KMS-11 (cell line): ENCODE measurements at regions not wholly inside any gene's neighbourhood (a gene's known extent, or its start where the extent isn't known, plus 50 kb on each side); places are given as distances from the start of the nearest gene placed in this dataset.

Experiments
- H2AFZ ChIP-seq: fragments of 200-600 bp; sonication (generic); 2 replicates; pipeline ENCODE4 v1.6.1; 2016; ENCODE audit warnings: antibody characterized with exemption, mixed run types, low read depth
- H3K27ac ChIP-seq: fragments of 200-600 bp; sonication (generic); 2 replicates; pipeline ENCODE4 v1.6.1; 2016; ENCODE audit warnings: mild to moderate bottlenecking, mixed run types
- H3K27me3 ChIP-seq: fragments of 200-600 bp; sonication (generic); 2 replicates; pipeline ENCODE4 v1.6.1; 2017; ENCODE audit warnings: mild to moderate bottlenecking, low read depth, mixed run types, moderate library complexity; ENCODE audit not compliant: insufficient read depth
- H3K36me3 ChIP-seq: fragments of 200-600 bp; sonication (generic); 2 replicates; pipeline ENCODE4 v1.6.1; 2017; ENCODE audit warnings: mild to moderate bottlenecking, mixed run types; ENCODE audit not compliant: insufficient read depth
- H3K4me1 ChIP-seq: fragments of 200-600 bp; sonication (generic); 2 replicates; pipeline ENCODE4 v1.6.1; 2016; ENCODE audit warnings: mild to moderate bottlenecking, low read depth, mixed run types; ENCODE audit not compliant: poor library complexity, severe bottlenecking
- H3K4me2 ChIP-seq: fragments of 200-600 bp; sonication (generic); 2 replicates; pipeline ENCODE4 v1.7.0; 2016; ENCODE audit warnings: mild to moderate bottlenecking, mixed run types
- H3K4me3 ChIP-seq: fragments of 200-600 bp; sonication (generic); IDR thresholded peaks from 2 replicates; pipeline ENCODE4 v1.6.1; 2017; ENCODE audit warnings: low read depth, low read length, mixed read lengths; ENCODE audit not compliant: insufficient read depth
- H3K79me2 ChIP-seq: fragments of 200-600 bp; sonication (generic); 2 replicates; pipeline ENCODE4 v1.6.1; 2016; ENCODE audit warnings: low read depth, mixed run types; ENCODE audit not compliant: insufficient read depth
- H3K9ac ChIP-seq: fragments of 200-600 bp; sonication (generic); 2 replicates; pipeline ENCODE4 v1.6.1; 2016; ENCODE audit warnings: mild to moderate bottlenecking, mixed run types
- H4K20me1 ChIP-seq: fragments of 200-600 bp; sonication (generic); 2 replicates; pipeline ENCODE4 v1.6.1; 2016; ENCODE audit warnings: mild to moderate bottlenecking, mixed run types; ENCODE audit not compliant: insufficient read depth
- TF ChIP-seq, protein P1 (sequence below): fragments of 200-600 bp; sonication (generic); conservative IDR thresholded peaks from 2 replicates; pipeline ENCODE4 v1.6.1; 2017; ENCODE audit warnings: low read depth, mild to moderate bottlenecking, antibody characterized with exemption, low read length, moderate library complexity, mixed read lengths

- H3K9ac ChIP-seq = no peak overlapping the region
- no peaks in the 10 kb centered on the region for H3K79me2 ChIP-seq
- no peaks in the 10 kb centered on the region for H3K27me3 ChIP-seq
- no peak overlapping the region for H2AFZ ChIP-seq
- H3K4me2 ChIP-seq = no peak overlapping the region
- H3K27ac ChIP-seq = no peak overlapping the region
- H3K36me3 ChIP-seq = no peaks in the 10 kb centered on the region
- H3K4me3 ChIP-seq = no peak overlapping the region
- TF ChIP-seq, protein P1, sequence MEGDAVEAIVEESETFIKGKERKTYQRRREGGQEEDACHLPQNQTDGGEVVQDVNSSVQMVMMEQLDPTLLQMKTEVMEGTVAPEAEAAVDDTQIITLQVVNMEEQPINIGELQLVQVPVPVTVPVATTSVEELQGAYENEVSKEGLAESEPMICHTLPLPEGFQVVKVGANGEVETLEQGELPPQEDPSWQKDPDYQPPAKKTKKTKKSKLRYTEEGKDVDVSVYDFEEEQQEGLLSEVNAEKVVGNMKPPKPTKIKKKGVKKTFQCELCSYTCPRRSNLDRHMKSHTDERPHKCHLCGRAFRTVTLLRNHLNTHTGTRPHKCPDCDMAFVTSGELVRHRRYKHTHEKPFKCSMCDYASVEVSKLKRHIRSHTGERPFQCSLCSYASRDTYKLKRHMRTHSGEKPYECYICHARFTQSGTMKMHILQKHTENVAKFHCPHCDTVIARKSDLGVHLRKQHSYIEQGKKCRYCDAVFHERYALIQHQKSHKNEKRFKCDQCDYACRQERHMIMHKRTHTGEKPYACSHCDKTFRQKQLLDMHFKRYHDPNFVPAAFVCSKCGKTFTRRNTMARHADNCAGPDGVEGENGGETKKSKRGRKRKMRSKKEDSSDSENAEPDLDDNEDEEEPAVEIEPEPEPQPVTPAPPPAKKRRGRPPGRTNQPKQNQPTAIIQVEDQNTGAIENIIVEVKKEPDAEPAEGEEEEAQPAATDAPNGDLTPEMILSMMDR = no peak
- no peaks in the 10 kb centered on the region for H3K4me1 ChIP-seq
- no peaks in the 10 kb centered on the region for H4K20me1 ChIP-seq
These were observed 793.6 kb downstream of the UQCRFS1 start for GRCh38 chr19:28419312-28419711.

DNA sequence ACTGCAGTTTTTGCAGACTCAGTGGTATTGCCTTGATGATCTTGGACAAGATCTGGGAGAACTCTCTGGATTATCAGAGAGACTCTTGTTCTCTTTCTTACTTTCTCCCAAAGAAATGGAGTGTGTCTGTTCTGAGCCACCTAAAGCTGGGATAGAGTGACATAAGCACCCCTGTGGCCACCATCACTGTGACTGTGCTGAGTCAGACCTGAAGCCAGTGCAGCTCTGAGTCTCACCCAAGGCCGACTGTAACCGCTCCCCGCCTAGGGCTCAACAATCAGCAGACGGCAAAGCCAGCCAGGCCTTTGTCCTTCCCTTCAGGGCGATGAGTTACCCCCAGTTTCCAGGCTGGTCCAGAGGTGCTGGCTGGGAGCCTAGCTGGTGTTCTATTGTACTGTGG lies 795.6 kb downstream of the UQCRFS1 start:
- Histone ChIP-seq H3K4me1 (no peaks in the 10 kb centered on the region), H3K4me3 (no peak overlapping the region), H3K27ac (no peak overlapping the region), H3K9ac (no peak overlapping the region), H3K79me2 (no peaks in the 10 kb centered on the region), H3K36me3 (no peaks in the 10 kb centered on the region), H4K20me1 (no peaks in the 10 kb centered on the region), H2AFZ (no peak overlapping the region), H3K27me3 (no peaks in the 10 kb centered on the region), H3K4me2 (no peak overlapping the region)
- TF ChIP-seq, protein P1 = no peak

DNA sequence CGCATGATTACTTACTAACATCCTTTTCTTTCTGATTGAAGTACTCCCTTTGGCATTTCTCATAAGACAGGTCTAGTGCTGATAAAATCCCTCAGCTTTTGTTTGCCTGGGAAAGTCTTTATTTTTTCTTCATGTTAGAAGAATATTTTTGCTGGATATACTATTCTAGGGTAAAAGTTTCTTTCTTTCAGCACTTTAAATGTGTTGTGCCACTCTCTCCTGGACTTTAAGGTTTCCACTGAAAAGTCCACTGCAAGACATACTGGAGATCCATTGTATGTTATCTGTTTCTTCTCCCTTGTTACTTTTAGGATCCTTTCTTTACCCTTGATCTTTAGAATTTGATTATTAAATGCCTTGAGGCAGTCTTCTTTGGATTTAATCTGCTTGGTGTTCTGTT lies 796.7 kb downstream of the UQCRFS1 start:
- H4K20me1 ChIP-seq = no peaks in the 10 kb centered on the region
- TF ChIP-seq, protein P1 = no peak
- no peaks in the 10 kb centered on the region for H3K36me3 ChIP-seq
- H3K79me2 ChIP-seq = no peaks in the 10 kb centered on the region
- H3K4me3 ChIP-seq = no peak overlapping the region
- no peak overlapping the region for H3K9ac ChIP-seq
- no peak overlapping the region for H3K27ac ChIP-seq
- H3K4me2 ChIP-seq = no peak overlapping the region
- H3K4me1 ChIP-seq = no peaks in the 10 kb centered on the region
- no peaks in the 10 kb centered on the region for H3K27me3 ChIP-seq
- no peak overlapping the region for H2AFZ ChIP-seq

- Histone ChIP-seq H3K36me3 (no peaks in the 10 kb centered on the region), H3K9ac (no peak overlapping the region), H3K4me1 (no peaks in the 10 kb centered on the region), H3K4me3 (no peak overlapping the region), H3K27me3 (no peaks in the 10 kb centered on the region), H3K27ac (no peak overlapping the region), H4K20me1 (no peaks in the 10 kb centered on the region), H3K4me2 (no peak overlapping the region), H2AFZ (no peak overlapping the region), H3K79me2 (no peaks in the 10 kb centered on the region)
- TF ChIP-seq, protein P1 = no peak
These were observed 798.2 kb downstream of the UQCRFS1 start for GRCh38 chr19:28414748-28415147.

DNA sequence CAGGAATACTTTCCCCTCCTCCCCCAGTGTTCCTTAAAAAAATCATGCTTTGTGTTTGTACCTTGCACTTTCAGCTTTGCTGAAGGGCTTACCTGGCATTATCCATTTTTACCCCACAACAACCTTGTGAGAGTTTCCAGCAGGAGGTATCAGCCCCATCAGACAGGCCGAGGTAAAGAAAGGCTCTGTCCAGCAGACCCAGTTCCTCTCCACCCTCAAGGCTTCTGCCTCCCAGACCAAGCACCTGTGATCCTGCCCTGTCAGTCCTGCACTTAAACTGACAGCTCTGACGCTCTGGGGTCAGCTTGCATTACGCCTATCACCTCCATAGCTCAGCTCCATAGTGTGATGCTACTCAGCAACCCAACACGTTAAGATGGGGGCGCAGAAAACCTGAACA lies 803.1 kb downstream of the UQCRFS1 start:
- Histone ChIP-seq H3K36me3 (no peaks in the 10 kb centered on the region), H3K9ac (no peak overlapping the region), H4K20me1 (no peaks in the 10 kb centered on the region), H3K79me2 (no peaks in the 10 kb centered on the region), H3K4me1 (no peaks in the 10 kb centered on the region), H3K4me2 (no peak overlapping the region), H3K27ac (no peak overlapping the region), H2AFZ (no peak overlapping the region), H3K27me3 (no peaks in the 10 kb centered on the region), H3K4me3 (no peak overlapping the region)
- TF ChIP-seq, protein P1 = no peak
